Fibroblast of lung (primary cell): ENCODE measurements at regions not wholly inside any gene's neighbourhood (a gene's known extent, or its start where the extent isn't known, plus 50 kb on each side); places are given as distances from the start of the nearest gene placed in this dataset.

Experiments used
- CTCF ChIP-seq, 2 donors: IDR thresholded peaks in 1 of 2; conservative IDR thresholded peaks in 1 of 2; 1 replicate in 1 of 2; 2 replicates in 1 of 2; pipeline ENCODE4 v1.5.1; 2011 to 2012; ENCODE audit warnings: low read length in 2 of 2, control low read depth in 1 of 2, inconsistent platforms in 1 of 2, low read depth in 1 of 2, mild to moderate bottlenecking in 1 of 2
- EZH2 ChIP-seq: IDR thresholded peaks from 2 replicates; pipeline ENCODE4 v1.5.1; 2012; ENCODE audit warnings: low read length, control low read depth, mild to moderate bottlenecking; ENCODE audit errors: missing control alignments

- no peak for TF ChIP-seq CTCF (conservative IDR thresholded peaks at IDR 0.05 in 1 of 2, IDR thresholded peaks at IDR 0.05 in 1 of 2; ENCODE audit: low read depth in 1 of 2, low read length in 2 of 2)
- no peak for TF ChIP-seq EZH2
Measured at GRCh38 chr11:19592842-19593241, 119.8 kb upstream of the NAV2 start.
